SU-DHL-6 (cell line): ENCODE measurements at regions not wholly inside any gene's neighbourhood (a gene's known extent, or its start where the extent isn't known, plus 50 kb on each side); places are given as distances from the start of the nearest gene placed in this dataset.

Experiments used
- CTCF ChIP-seq: fragments of 200-600 bp; sonication (generic); IDR thresholded peaks from one replicate; pipeline ENCODE4 v1.5.1; 2017; ENCODE audit warnings: antibody characterized with exemption, mild to moderate bottlenecking, low read length, moderate library complexity; ENCODE audit not compliant: insufficient read depth, poor library complexity, severe bottlenecking
- EZH2phosphoT487 ChIP-seq: fragments of 200-600 bp; sonication (generic), shearing (Covaris generic); conservative IDR thresholded peaks from 2 replicates; pipeline ENCODE4 v1.6.1; 2018; ENCODE audit warnings: mild to moderate bottlenecking, antibody characterized with exemption, low read length, moderate library complexity, mixed read lengths

GRCh38 chr13:44259045-44260027 lies 114.3 kb upstream of the SERP2 start:
- TF ChIP-seq CTCF (no peak), EZH2phosphoT487 (no peak)
